Endothelial cell of umbilical vein (primary cell): ENCODE measurements at regions not wholly inside any gene's neighbourhood (a gene's known extent, or its start where the extent isn't known, plus 50 kb on each side); places are given as distances from the start of the nearest gene placed in this dataset.
"Not testable (repeated sequence)": the region's sequence is repeated elsewhere in the genome, so short reads cannot be mapped to it uniquely, and the experiment has no call there.

Experiments
- BruUV-seq: library from RNA; stranded (reverse); fragments of 400-500 nt; replicated peaks from 2 replicates; lab custom pipeline; 2021; lab: Mats Ljungman, UMichigan
- CTCF ChIA-PET: fragments of 300-600, 350-600 bp; sonication (Branson Sonifier 250); formaldehyde crosslinking; loops from one replicate; lab custom pipeline; 2021; ENCODE audit warnings: antibody characterized with exemption, inconsistent platforms; lab: Charles Lee
- POLR2A ChIA-PET: fragments of 300-600, 350-600 bp; sonication (Branson Sonifier 250); formaldehyde crosslinking; loops from one replicate; lab custom pipeline; 2021; ENCODE audit warnings: antibody characterized with exemption, inconsistent platforms; lab: Charles Lee
- DNase-seq: peaks from one replicate; pipeline ENCODE4 v3.0.0-alpha.2; 2011; ENCODE audit warnings: low read depth, low spot score
- FAIRE-seq: peaks from 2 replicates; lab custom pipeline; 2011; peaks lifted over from hg19 to GRCh38; lab: Jason Lieb, UNC
- H2AFZ ChIP-seq: 2 replicates; pipeline ENCODE4 v1.6.0; 2012; ENCODE audit warnings: low read depth, low read length, control low read depth, inconsistent platforms
- H3K27ac ChIP-seq: 2 replicates; pipeline ENCODE4 v1.5.1; 2011; ENCODE audit warnings: low read depth, mild to moderate bottlenecking, control low read depth, low read length, moderate library complexity; ENCODE audit not compliant: insufficient read depth
- H3K27me3 ChIP-seq, 2 experiments: 2 replicates each; pipeline versions ENCODE4 v1.6.0 to v1.6.1; 2011; ENCODE audit warnings: low read length in 2 of 2, mixed read lengths in 1 of 2; ENCODE audit not compliant: control insufficient read depth in 2 of 2, insufficient read depth in 2 of 2
- H3K36me3 ChIP-seq, 2 experiments: 2 replicates in 1 of 2; 3 replicates in 1 of 2; pipeline ENCODE4 v1.5.1; 2011; ENCODE audit warnings: low read length in 2 of 2, mild to moderate bottlenecking in 1 of 2, moderate library complexity in 1 of 2; ENCODE audit not compliant: control insufficient read depth in 2 of 2, insufficient read depth in 2 of 2; ENCODE audit errors: extremely low read depth in 1 of 2
- H3K4me1 ChIP-seq: 3 replicates; pipeline ENCODE4 v1.5.1; 2011; ENCODE audit warnings: mild to moderate bottlenecking, low read length; ENCODE audit not compliant: control insufficient read depth, insufficient read depth; ENCODE audit errors: extremely low read depth
- H3K4me2 ChIP-seq: 2 replicates; pipeline ENCODE4 v1.6.1; 2011; ENCODE audit warnings: low read length, control low read depth, mixed read lengths; ENCODE audit not compliant: insufficient read depth
- H3K4me3 ChIP-seq, 3 experiments: fragments of 200-600 bp in 1 of 3; sonication (generic), shearing (Covaris generic) in 1 of 3; replicated peaks in 1 of 3; 2 replicates each; pipeline ENCODE4 v1.5.1; 2011 to 2016; ENCODE audit warnings: control low read depth in 3 of 3, low read length in 3 of 3, mild to moderate bottlenecking in 2 of 3, inconsistent platforms in 1 of 3, low read depth in 1 of 3, moderate library complexity in 1 of 3; ENCODE audit not compliant: insufficient read depth in 1 of 3
- H3K79me2 ChIP-seq: 2 replicates; pipeline ENCODE4 v1.6.0; 2012; ENCODE audit warnings: low read length, inconsistent platforms; ENCODE audit not compliant: control insufficient read depth, insufficient read depth
- H3K9ac ChIP-seq: replicated peaks from 2 replicates; pipeline ENCODE3; 2011; ENCODE audit warnings: low read length, control low read depth; ENCODE audit not compliant: insufficient read depth; ENCODE audit errors: extremely low read depth
- H3K9me1 ChIP-seq: replicated peaks from 3 replicates; pipeline ENCODE4 v1.6.0; 2011; ENCODE audit warnings: mild to moderate bottlenecking, low read length; ENCODE audit not compliant: control insufficient read depth, insufficient read depth; ENCODE audit errors: extremely low read depth
- H3K9me3 ChIP-seq: replicated peaks from 2 replicates; pipeline ENCODE4 v1.5.1; 2012; ENCODE audit warnings: low read length, inconsistent platforms; ENCODE audit not compliant: control insufficient read depth, insufficient read depth
- H4K20me1 ChIP-seq: replicated peaks from 2 replicates; pipeline ENCODE3; 2011; ENCODE audit warnings: mild to moderate bottlenecking, low read length; ENCODE audit not compliant: control insufficient read depth, insufficient read depth; ENCODE audit errors: extremely low read depth
- dilution Hi-C: fragments of 300-500 bp; cut with MboI; formaldehyde crosslinking; loops from one replicate; pipeline ENCODE4 v1.15.0; 2019; ENCODE audit warnings: low sequenced_read_pairs; ENCODE audit not compliant: extremely low pct_ligation_motif_present
- intact Hi-C: fragments of 100-400 bp; cut with micrococcal nuclease; formaldehyde crosslinking; loops from one replicate; pipeline ENCODE4 v1.10.0; 2022

GRCh38 chr15:22519213-22519612 is 60.5 kb downstream of the GOLGA6L22 start:
- intact Hi-C loops, CTCF ChIA-PET, H3K9ac ChIP-seq, H3K9me1 ChIP-seq, H3K4me2 ChIP-seq, H3K36me3 ChIP-seq, H3K27me3 ChIP-seq, dilution Hi-C loops, H3K9me3 ChIP-seq, H3K79me2 ChIP-seq, BruUV-seq, H3K4me1 ChIP-seq, H2AFZ ChIP-seq, H3K4me3 ChIP-seq, DNase-seq, H4K20me1 ChIP-seq, FAIRE-seq, POLR2A ChIA-PET, H3K27ac ChIP-seq: not testable (repeated sequence)

GRCh38 chr15:22526537-22526936 is 67.8 kb downstream of the GOLGA6L22 start:
- DNase-seq, FAIRE-seq, H3K4me1 ChIP-seq, H3K4me3 ChIP-seq, H3K36me3 ChIP-seq, BruUV-seq, H3K27me3 ChIP-seq, H4K20me1 ChIP-seq, H2AFZ ChIP-seq, H3K9me3 ChIP-seq, dilution Hi-C loops, H3K27ac ChIP-seq, H3K4me2 ChIP-seq, POLR2A ChIA-PET, H3K9ac ChIP-seq, intact Hi-C loops, CTCF ChIA-PET, H3K9me1 ChIP-seq, H3K79me2 ChIP-seq: not testable (repeated sequence)

- H3K27ac ChIP-seq, H3K9me3 ChIP-seq, H3K9me1 ChIP-seq, DNase-seq, FAIRE-seq, dilution Hi-C loops, H3K27me3 ChIP-seq, BruUV-seq, H2AFZ ChIP-seq, intact Hi-C loops, H3K9ac ChIP-seq, H4K20me1 ChIP-seq, H3K4me2 ChIP-seq, POLR2A ChIA-PET, CTCF ChIA-PET, H3K36me3 ChIP-seq, H3K4me1 ChIP-seq, H3K4me3 ChIP-seq, H3K79me2 ChIP-seq: not testable (repeated sequence)
Measured at GRCh38 chr15:22527016-22527415, 68.3 kb downstream of the GOLGA6L22 start.

- H3K79me2 ChIP-seq, H3K4me1 ChIP-seq, dilution Hi-C loops, FAIRE-seq, H2AFZ ChIP-seq, H3K9me3 ChIP-seq, H3K27ac ChIP-seq, POLR2A ChIA-PET, H3K4me3 ChIP-seq, CTCF ChIA-PET, H4K20me1 ChIP-seq, intact Hi-C loops, H3K9ac ChIP-seq, H3K36me3 ChIP-seq, H3K9me1 ChIP-seq, BruUV-seq, DNase-seq, H3K4me2 ChIP-seq, H3K27me3 ChIP-seq: not testable (repeated sequence)
Measured at GRCh38 chr15:22529200-22529599, 70.5 kb downstream of the GOLGA6L22 start.
